SK-N-SH (cell line): ENCODE measurements at regions not wholly inside any gene's neighbourhood (a gene's known extent, or its start where the extent isn't known, plus 50 kb on each side); places are given as distances from the start of the nearest gene placed in this dataset.

ENCODE experiments used
- CTCF ChIA-PET: fragments of 300-600, 350-600 bp; formaldehyde crosslinking; extraction: SDS; loops from one replicate; lab custom pipeline; 2021; lab: Yijun Ruan, JAX
- POLR2A ChIA-PET: fragments of 350-600 bp; sonication (Branson Sonifier 250); formaldehyde crosslinking; extraction: SDS; loops from one replicate; lab custom pipeline; 2020; ENCODE audit warnings: antibody characterized with exemption, inconsistent platforms; lab: Yijun Ruan, JAX
- DNase-seq: peaks from one replicate; pipeline ENCODE4 v3.0.0; 2012
- H2AFZ ChIP-seq: fragments of 200-600 bp; sonication (generic); 2 replicates; pipeline ENCODE4 v1.8.1; 2016; ENCODE audit warnings: antibody characterized with exemption, mild to moderate bottlenecking, low read depth
- H3F3A ChIP-seq: fragments of 200-600 bp; sonication (generic); replicated peaks from 2 replicates; pipeline ENCODE3; 2016; ENCODE audit warnings: antibody characterized with exemption, mild to moderate bottlenecking; ENCODE audit not compliant: insufficient read depth
- H3K27ac ChIP-seq, 2 experiments: fragments of 200-500 bp in 1 of 2; fragments of 200-600 bp in 1 of 2; sonication (Bioruptor generic) in 1 of 2; sonication (generic), shearing (Covaris generic) in 1 of 2; 2 replicates each; pipeline versions ENCODE4 v1.5.1 to v1.6.1; 2014 to 2016; ENCODE audit warnings: low read depth in 2 of 2, inconsistent platforms in 1 of 2, low read length in 1 of 2, mild to moderate bottlenecking in 1 of 2, mixed read lengths in 1 of 2
- H3K27me3 ChIP-seq: fragments of 200-600 bp; sonication (generic), shearing (Covaris generic); 2 replicates; pipeline ENCODE4 v1.6.1; 2016; ENCODE audit warnings: mixed run types; ENCODE audit not compliant: insufficient read depth
- H3K36me3 ChIP-seq, 2 experiments: fragments of 200-500 bp in 1 of 2; fragments of 200-600 bp in 1 of 2; sonication (Bioruptor generic) in 1 of 2; sonication (generic) in 1 of 2; replicated peaks in 1 of 2; 2 replicates each; pipeline versions ENCODE3 to v1.5.1; 2014 to 2016; ENCODE audit warnings: low read length in 1 of 2, mild to moderate bottlenecking in 1 of 2; ENCODE audit not compliant: insufficient read depth in 2 of 2, control insufficient read depth in 1 of 2
- H3K4me1 ChIP-seq, 2 experiments: fragments of 200-500 bp in 1 of 2; fragments of 200-600 bp in 1 of 2; sonication (Bioruptor generic) in 1 of 2; sonication (generic), shearing (Covaris generic) in 1 of 2; 2 replicates each; pipeline versions ENCODE4 v1.5.1 to v1.6.1; 2014 to 2016; ENCODE audit warnings: low read depth in 1 of 2, low read length in 1 of 2, mixed run types in 1 of 2; ENCODE audit not compliant: insufficient read depth in 2 of 2, control insufficient read depth in 1 of 2
- H3K4me2 ChIP-seq: fragments of 200-600 bp; sonication (generic), shearing (Covaris generic); 2 replicates; pipeline ENCODE4 v1.6.1; 2017; ENCODE audit warnings: mixed run types
- H3K4me3 ChIP-seq, 2 experiments: fragments of 200-500 bp in 1 of 2; fragments of 200-600 bp in 1 of 2; sonication (Bioruptor generic) in 1 of 2; sonication (generic), shearing (Covaris generic) in 1 of 2; 2 replicates each; pipeline versions ENCODE4 v1.5.1 to v1.8.1; 2014 to 2016; ENCODE audit warnings: low read depth in 2 of 2, inconsistent platforms in 1 of 2, low read length in 1 of 2, mild to moderate bottlenecking in 1 of 2, mixed read lengths in 1 of 2, moderate library complexity in 1 of 2
- H3K79me2 ChIP-seq: fragments of 200-600 bp; sonication (generic); 2 replicates; pipeline ENCODE4 v1.8.1; 2017; ENCODE audit warnings: mild to moderate bottlenecking; ENCODE audit not compliant: insufficient read depth
- H3K9ac ChIP-seq: fragments of 200-600 bp; sonication (generic); 2 replicates; pipeline ENCODE4 v1.6.1; 2017; ENCODE audit warnings: mixed run types
- H3K9me2 ChIP-seq: fragments of 200-600 bp; sonication (generic); 2 replicates; pipeline ENCODE4 v1.6.1; 2017; ENCODE audit warnings: mixed run types
- H3K9me3 ChIP-seq: fragments of 200-600 bp; sonication (generic); 2 replicates; pipeline ENCODE4 v1.6.1; 2017; ENCODE audit warnings: mixed run types, mild to moderate bottlenecking, moderate library complexity
- H4K20me1 ChIP-seq: fragments of 200-600 bp; sonication (generic); 2 replicates; pipeline ENCODE4 v1.6.1; 2017; ENCODE audit warnings: mild to moderate bottlenecking, mixed run types; ENCODE audit not compliant: insufficient read depth
- CHD2 ChIP-seq: fragments of 150-350 bp; IDR thresholded peaks from 2 replicates; pipeline ENCODE4 v1.6.1; 2018; ENCODE audit warnings: low read length; ENCODE audit not compliant: partially characterized antibody
- FOXJ3 ChIP-seq: sonication (generic); formaldehyde crosslinking; IDR thresholded peaks from 2 replicates; pipeline ENCODE4 v1.5.1; 2020; ENCODE audit warnings: mild to moderate bottlenecking, missing genetic modification reagents
- FOXM1 ChIP-seq: IDR thresholded peaks from 2 replicates; pipeline ENCODE4 v1.4.0; 2012; ENCODE audit warnings: low read depth, mild to moderate bottlenecking
- MEF2A ChIP-seq: IDR thresholded peaks from 2 replicates; pipeline ENCODE4 v1.4.0; 2012; ENCODE audit warnings: low read depth, borderline replicate concordance
- MXI1 ChIP-seq: IDR thresholded peaks from 2 replicates; pipeline ENCODE4 v1.6.1; 2012; ENCODE audit warnings: mild to moderate bottlenecking, low read depth, low read length, improper control_type of control experiment
- NRF1 ChIP-seq: IDR thresholded peaks from 2 replicates; pipeline ENCODE4 v1.6.1; 2012; ENCODE audit warnings: low read depth, mild to moderate bottlenecking, low read length
- PBX3 ChIP-seq: IDR thresholded peaks from 2 replicates; pipeline ENCODE4; 2012
- POLR2AphosphoS5 ChIP-seq: IDR thresholded peaks from 2 replicates; pipeline ENCODE4 v1.6.1; 2012; ENCODE audit warnings: low read depth, low read length
- TAF1 ChIP-seq: IDR thresholded peaks from 2 replicates; pipeline ENCODE4 v1.6.1; 2012; ENCODE audit warnings: low read depth, mild to moderate bottlenecking, low read length, moderate library complexity, borderline replicate concordance
- YY1 ChIP-seq: IDR thresholded peaks from 2 replicates; pipeline ENCODE4 v1.4.0; 2012; ENCODE audit warnings: low read depth, mild to moderate bottlenecking
- WGBS: methylation state at CpG from one replicate; pipeline ENCODE4 v1.1.6; 2017; ENCODE audit warnings: low lambda C conversion rate; 5-methylcytosine and 5-hydroxymethylcytosine counted together
- TF ChIP-seq, protein P1 (sequence below): IDR thresholded peaks from 2 replicates; pipeline ENCODE4 v1.4.0; 2012; ENCODE audit warnings: low read depth, borderline replicate concordance
- TF ChIP-seq, protein P2 (sequence below): fragments of 200-600 bp; sonication (generic); IDR thresholded peaks from 2 replicates; pipeline ENCODE4 v1.6.1; 2017; ENCODE audit warnings: antibody characterized with exemption, mild to moderate bottlenecking, moderate library complexity
- TF ChIP-seq, protein P3 (sequence below): IDR thresholded peaks from 2 replicates; pipeline ENCODE4 v1.6.1; 2012; ENCODE audit warnings: mild to moderate bottlenecking, low read depth, low read length, moderate library complexity
- TF ChIP-seq, protein P4 (sequence below): fragments of 150-350 bp; IDR thresholded peaks from 2 replicates; pipeline ENCODE4 v1.6.1; 2017; ENCODE audit warnings: antibody characterized with exemption, low read length, low read depth, borderline replicate concordance

- Histone ChIP-seq H2AFZ (no peak overlapping the region), H4K20me1 (no peaks in the 10 kb centered on the region), H3K79me2 (no peaks in the 10 kb centered on the region), H3K36me3 (no peaks in the 10 kb centered on the region), H3K9ac (no peak overlapping the region), H3K27me3 (no peaks in the 10 kb centered on the region), H3K27ac (no peak overlapping the region), H3F3A (no peaks in the 10 kb centered on the region), H3K4me2 (no peak overlapping the region), H3K4me1 (no peaks in the 10 kb centered on the region), H3K9me2 (no peaks in the 10 kb centered on the region), H3K4me3 (no peak overlapping the region), H3K9me3 (no peaks in the 10 kb centered on the region)
- ChIA-PET POLR2A (no interaction called here), CTCF (interaction anchor here (0.7 to 0.8 kb wide), 2 partner anchors 13 to 116 kb away, joined by 3 read pairs; no protein-coding TSS in a partner anchor)
- DNase-seq: no peak
- TF ChIP-seq, protein P1, sequence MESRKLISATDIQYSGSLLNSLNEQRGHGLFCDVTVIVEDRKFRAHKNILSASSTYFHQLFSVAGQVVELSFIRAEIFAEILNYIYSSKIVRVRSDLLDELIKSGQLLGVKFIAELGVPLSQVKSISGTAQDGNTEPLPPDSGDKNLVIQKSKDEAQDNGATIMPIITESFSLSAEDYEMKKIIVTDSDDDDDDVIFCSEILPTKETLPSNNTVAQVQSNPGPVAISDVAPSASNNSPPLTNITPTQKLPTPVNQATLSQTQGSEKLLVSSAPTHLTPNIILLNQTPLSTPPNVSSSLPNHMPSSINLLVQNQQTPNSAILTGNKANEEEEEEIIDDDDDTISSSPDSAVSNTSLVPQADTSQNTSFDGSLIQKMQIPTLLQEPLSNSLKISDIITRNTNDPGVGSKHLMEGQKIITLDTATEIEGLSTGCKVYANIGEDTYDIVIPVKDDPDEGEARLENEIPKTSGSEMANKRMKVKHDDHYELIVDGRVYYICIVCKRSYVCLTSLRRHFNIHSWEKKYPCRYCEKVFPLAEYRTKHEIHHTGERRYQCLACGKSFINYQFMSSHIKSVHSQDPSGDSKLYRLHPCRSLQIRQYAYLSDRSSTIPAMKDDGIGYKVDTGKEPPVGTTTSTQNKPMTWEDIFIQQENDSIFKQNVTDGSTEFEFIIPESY: no peak
- TF ChIP-seq PBX3 (no peak), MEF2A (no peak), CHD2 (no peak), YY1 (no peak), FOXJ3 (no peak), TAF1 (no peak), MXI1 (no peak), FOXM1 (no peak), POLR2AphosphoS5 (no peak), NRF1 (no peak)
- TF ChIP-seq, protein P2, sequence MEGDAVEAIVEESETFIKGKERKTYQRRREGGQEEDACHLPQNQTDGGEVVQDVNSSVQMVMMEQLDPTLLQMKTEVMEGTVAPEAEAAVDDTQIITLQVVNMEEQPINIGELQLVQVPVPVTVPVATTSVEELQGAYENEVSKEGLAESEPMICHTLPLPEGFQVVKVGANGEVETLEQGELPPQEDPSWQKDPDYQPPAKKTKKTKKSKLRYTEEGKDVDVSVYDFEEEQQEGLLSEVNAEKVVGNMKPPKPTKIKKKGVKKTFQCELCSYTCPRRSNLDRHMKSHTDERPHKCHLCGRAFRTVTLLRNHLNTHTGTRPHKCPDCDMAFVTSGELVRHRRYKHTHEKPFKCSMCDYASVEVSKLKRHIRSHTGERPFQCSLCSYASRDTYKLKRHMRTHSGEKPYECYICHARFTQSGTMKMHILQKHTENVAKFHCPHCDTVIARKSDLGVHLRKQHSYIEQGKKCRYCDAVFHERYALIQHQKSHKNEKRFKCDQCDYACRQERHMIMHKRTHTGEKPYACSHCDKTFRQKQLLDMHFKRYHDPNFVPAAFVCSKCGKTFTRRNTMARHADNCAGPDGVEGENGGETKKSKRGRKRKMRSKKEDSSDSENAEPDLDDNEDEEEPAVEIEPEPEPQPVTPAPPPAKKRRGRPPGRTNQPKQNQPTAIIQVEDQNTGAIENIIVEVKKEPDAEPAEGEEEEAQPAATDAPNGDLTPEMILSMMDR: no peak
- TF ChIP-seq, protein P3, sequence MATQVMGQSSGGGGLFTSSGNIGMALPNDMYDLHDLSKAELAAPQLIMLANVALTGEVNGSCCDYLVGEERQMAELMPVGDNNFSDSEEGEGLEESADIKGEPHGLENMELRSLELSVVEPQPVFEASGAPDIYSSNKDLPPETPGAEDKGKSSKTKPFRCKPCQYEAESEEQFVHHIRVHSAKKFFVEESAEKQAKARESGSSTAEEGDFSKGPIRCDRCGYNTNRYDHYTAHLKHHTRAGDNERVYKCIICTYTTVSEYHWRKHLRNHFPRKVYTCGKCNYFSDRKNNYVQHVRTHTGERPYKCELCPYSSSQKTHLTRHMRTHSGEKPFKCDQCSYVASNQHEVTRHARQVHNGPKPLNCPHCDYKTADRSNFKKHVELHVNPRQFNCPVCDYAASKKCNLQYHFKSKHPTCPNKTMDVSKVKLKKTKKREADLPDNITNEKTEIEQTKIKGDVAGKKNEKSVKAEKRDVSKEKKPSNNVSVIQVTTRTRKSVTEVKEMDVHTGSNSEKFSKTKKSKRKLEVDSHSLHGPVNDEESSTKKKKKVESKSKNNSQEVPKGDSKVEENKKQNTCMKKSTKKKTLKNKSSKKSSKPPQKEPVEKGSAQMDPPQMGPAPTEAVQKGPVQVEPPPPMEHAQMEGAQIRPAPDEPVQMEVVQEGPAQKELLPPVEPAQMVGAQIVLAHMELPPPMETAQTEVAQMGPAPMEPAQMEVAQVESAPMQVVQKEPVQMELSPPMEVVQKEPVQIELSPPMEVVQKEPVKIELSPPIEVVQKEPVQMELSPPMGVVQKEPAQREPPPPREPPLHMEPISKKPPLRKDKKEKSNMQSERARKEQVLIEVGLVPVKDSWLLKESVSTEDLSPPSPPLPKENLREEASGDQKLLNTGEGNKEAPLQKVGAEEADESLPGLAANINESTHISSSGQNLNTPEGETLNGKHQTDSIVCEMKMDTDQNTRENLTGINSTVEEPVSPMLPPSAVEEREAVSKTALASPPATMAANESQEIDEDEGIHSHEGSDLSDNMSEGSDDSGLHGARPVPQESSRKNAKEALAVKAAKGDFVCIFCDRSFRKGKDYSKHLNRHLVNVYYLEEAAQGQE: no peak
- TF ChIP-seq, protein P4, sequence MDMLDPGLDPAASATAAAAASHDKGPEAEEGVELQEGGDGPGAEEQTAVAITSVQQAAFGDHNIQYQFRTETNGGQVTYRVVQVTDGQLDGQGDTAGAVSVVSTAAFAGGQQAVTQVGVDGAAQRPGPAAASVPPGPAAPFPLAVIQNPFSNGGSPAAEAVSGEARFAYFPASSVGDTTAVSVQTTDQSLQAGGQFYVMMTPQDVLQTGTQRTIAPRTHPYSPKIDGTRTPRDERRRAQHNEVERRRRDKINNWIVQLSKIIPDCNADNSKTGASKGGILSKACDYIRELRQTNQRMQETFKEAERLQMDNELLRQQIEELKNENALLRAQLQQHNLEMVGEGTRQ: no peak
- 47% methylated on average over 3 of the region's 3 CpGs for WGBS
These were observed 107.5 kb upstream of the WAC start for GRCh38 chr10:28425422-28425821.
